ENCODE measurements at regions not wholly inside any gene's neighbourhood (a gene's known extent, or its start where the extent isn't known, plus 50 kb on each side); places are given as distances from the start of the nearest gene placed in this dataset.
A peak's percentile ranks its signal among the peaks of the same experiment; 100 is the strongest.

- no peak for DNase-seq
Observed at GRCh38 chr14:29475641-29476040, 452.0 kb downstream of the PRKD1 start.

GRCh38 chr14:29486132-29486531 is 441.5 kb downstream of the PRKD1 start:
- DNase-seq = no peak

DNA sequence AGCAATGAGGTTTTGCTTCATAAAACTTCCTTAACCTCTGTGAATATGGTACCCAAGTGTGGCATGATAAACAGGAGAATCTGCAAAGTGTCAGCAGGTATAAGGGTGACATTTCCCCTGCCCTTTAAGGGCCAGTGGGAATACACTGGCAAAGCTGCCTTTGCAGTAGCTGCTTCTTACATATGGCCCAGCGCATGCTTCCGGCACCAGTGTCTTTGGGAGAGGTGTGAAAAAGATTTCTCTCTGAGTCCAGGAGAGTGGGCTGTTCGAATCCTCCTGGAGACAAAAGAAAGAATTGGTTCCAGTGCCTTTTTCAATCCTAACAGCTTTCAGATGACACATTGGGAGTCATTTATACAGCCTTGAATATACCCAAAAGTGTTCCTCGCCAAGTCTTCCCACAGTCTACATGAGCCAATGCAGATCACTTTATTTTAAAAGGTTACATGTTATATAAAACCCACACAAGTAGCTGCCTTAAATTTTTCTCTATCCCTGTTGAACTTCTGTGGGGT is 437.7 kb downstream of the PRKD1 start:
- no peak for DNase-seq

DNA sequence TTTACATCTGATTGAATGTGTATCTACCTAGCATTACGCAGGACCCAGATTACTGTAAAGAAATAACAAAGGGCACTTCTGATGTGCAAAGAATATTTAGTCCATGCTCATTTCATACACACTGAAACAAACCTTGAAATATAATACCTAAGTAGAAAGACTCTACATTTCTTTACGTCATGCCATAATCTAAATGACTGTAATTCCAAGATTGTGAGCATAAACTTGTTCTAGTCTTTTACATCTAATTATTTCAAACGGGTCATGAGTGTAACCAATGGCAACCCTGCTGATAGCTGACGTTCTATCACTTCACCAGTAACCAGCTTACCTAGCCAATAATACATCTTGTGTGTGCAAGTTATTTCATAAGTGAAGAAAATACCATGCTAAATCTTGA is 433.8 kb downstream of the PRKD1 start:
- DNase-seq = no peak

DNA sequence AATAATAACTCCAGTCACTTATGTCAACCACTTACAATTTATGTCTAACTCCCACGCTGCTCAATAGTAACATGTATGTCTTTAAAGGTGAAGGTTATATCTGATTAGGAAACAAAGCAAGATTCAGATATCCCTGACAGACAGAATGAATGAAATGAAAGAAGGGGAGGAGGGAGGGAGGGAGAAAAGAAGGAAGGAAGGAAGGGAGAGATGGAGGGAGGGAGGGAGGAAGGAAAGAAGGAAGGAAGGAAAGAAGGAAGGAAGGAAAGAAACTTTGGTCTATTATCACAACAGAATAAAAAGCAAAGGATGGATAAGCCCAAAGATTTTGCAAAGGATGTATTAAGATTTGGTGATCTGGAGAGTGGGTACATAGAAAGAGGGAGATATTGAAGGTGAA is 433.3 kb downstream of the PRKD1 start:
- no peak for DNase-seq

GRCh38 chr14:29503903-29504302 is 423.7 kb downstream of the PRKD1 start:
- DNase-seq = no peak

DNA sequence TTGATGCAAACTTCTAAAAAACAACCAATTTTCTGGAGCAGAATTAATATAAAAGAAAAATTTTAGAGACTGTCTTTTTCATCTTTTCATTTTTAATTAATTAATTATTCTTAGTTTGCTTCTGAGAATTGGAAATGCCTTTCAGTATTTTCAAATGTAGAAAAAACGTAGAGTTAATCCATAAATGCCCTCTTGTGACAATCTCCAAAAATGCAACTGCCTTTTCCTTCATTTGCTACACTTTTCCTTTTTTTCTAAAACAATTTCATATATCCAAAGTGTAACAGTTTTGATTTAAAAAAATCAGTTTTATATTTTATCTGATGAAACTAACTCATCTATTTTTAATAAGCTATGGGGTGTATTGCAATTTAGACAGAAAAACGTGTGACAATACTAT is 409.3 kb downstream of the PRKD1 start:
- DNase-seq = no peak

- peak in 1 of 2 experiments; percentile 26 for DNase-seq
Observed at GRCh38 chr14:29521526-29522137, 406.0 kb downstream of the PRKD1 start.

Data from NCI-H526 (cell line).